Choroid plexus epithelial cell (primary cell): ENCODE measurements at regions not wholly inside any gene's neighbourhood (a gene's known extent, or its start where the extent isn't known, plus 50 kb on each side); places are given as distances from the start of the nearest gene placed in this dataset.

ENCODE experiments used
- DNase-seq: peaks from one replicate; pipeline ENCODE4 v3.0.0-alpha.2; 2010; ENCODE audit warnings: low read depth
- H3K4me3 ChIP-seq: 2 replicates; pipeline ENCODE4 v1.5.1; 2011; ENCODE audit warnings: low read depth, mild to moderate bottlenecking, control low read depth, low read length, moderate library complexity
- CTCF ChIP-seq: conservative IDR thresholded peaks from 2 replicates; pipeline ENCODE4 v1.5.1; 2011; ENCODE audit warnings: low read depth, mild to moderate bottlenecking, control low read depth, inconsistent platforms, low read length, moderate library complexity

GRCh38 chr4:166577639-166578038 lies 656.7 kb downstream of the SPOCK3 start:
- no peak for TF ChIP-seq CTCF
- no peak overlapping the region for H3K4me3 ChIP-seq
- no peak for DNase-seq

- no peak overlapping the region for H3K4me3 ChIP-seq
- no peak for TF ChIP-seq CTCF
- DNase-seq, result no peak
Observed at GRCh38 chr4:166585491-166585890, 648.8 kb downstream of the SPOCK3 start.

- no peak overlapping the region for H3K4me3 ChIP-seq
- peak; percentile 62 for DNase-seq
- TF ChIP-seq CTCF, result peak; percentile 76
Observed at GRCh38 chr4:166594326-166594946, 639.9 kb downstream of the SPOCK3 start.

- no peak for TF ChIP-seq CTCF
- H3K4me3 ChIP-seq, result no peak overlapping the region
- no peak for DNase-seq
Observed at GRCh38 chr4:166600264-166600663, 634.0 kb downstream of the SPOCK3 start.

GRCh38 chr4:166602068-166602467 lies 632.2 kb downstream of the SPOCK3 start:
- no peak for TF ChIP-seq CTCF
- DNase-seq, result no peak
- H3K4me3 ChIP-seq, result no peak overlapping the region

GRCh38 chr4:166622425-166622977 lies 611.8 kb downstream of the SPOCK3 start:
- no peak overlapping the region for H3K4me3 ChIP-seq
- DNase-seq, result no peak
- TF ChIP-seq CTCF, result no peak

GRCh38 chr4:166625018-166625637 lies 609.2 kb downstream of the SPOCK3 start:
- no peak for TF ChIP-seq CTCF
- no peak overlapping the region for H3K4me3 ChIP-seq
- DNase-seq, result no peak
